ENCODE measurements at regions not wholly inside any gene's neighbourhood (a gene's known extent, or its start where the extent isn't known, plus 50 kb on each side); places are given as distances from the start of the nearest gene placed in this dataset.
"Not testable (repeated sequence)": the region's sequence is repeated elsewhere in the genome, so short reads cannot be mapped to it uniquely, and the experiment has no call there.

DNA sequence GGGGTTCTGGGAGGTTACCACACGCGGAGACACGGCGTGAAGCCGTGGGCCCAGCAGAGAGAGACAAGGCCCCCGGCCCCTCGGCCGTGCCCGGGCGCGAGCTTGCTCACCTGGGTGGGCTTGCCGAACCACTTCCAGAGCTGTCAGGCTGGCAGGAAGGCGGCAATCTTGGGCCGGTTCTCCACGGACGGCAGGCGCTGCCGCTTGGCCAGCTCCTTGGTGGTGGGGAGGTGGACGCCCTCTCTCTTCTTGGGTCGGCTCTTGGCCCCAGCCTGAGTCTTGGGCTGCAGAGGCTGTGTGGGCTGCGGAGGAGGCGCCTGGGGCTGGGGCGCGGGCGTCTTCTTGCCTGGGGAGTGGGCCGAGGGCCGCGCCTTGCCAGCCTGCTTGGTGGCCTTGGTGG is 426.5 kb upstream of the ZNF722 start:
- intact Hi-C loops (cut with DNase I, micrococcal nuclease); H3K36me3 ChIP-seq (ENCODE audit: low read depth); H3K4me1 ChIP-seq (ENCODE audit: low read depth); ATAC-seq; H3K4me3 ChIP-seq: not testable (repeated sequence)
- peak in 1 of 3 donors; percentile 18 for DNase-seq
- H3K9me3 ChIP-seq: peaks cover 74% of the 10 kb centered on the region

GRCh38 chr7:63572956-63573355 is 425.7 kb upstream of the ZNF722 start:
- H3K4me1 ChIP-seq (ENCODE audit: low read depth); H3K4me3 ChIP-seq; intact Hi-C loops (cut with DNase I, micrococcal nuclease); H3K36me3 ChIP-seq (ENCODE audit: low read depth); ATAC-seq: not testable (repeated sequence)
- peaks cover 77% of the 10 kb centered on the region for H3K9me3 ChIP-seq
- peak in 1 of 3 donors; percentile 15 for DNase-seq

DNA sequence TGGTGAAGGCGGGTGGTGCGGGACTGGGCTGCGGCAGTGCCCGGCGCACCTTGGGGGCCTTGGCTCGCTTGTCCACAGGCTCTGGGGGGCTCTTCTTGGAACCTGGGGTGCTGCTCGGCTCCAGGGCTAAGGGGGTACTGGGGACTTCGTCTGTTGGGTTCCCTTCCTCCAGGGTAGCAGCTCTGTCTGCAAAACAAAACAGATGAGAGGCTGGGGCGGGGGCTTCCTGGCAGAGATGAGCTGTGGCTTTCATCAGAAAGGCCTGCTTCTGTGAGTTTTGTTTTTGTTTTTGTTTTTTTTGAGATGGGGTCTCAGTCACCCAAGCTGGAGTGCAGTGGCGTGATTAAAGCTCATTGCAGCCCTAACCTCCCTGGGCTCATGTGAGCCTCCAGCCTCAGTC is 425.2 kb upstream of the ZNF722 start:
- peaks cover 78% of the 10 kb centered on the region for H3K9me3 ChIP-seq
- ATAC-seq; H3K4me3 ChIP-seq; H3K36me3 ChIP-seq (ENCODE audit: low read depth); intact Hi-C loops (cut with DNase I, micrococcal nuclease); H3K4me1 ChIP-seq (ENCODE audit: low read depth): not testable (repeated sequence)
- DNase-seq: peak in 1 of 3 donors; percentile 3

GRCh38 chr7:63576421-63576820 is 422.2 kb upstream of the ZNF722 start:
- H3K36me3 ChIP-seq (ENCODE audit: low read depth); intact Hi-C loops (cut with DNase I, micrococcal nuclease); ATAC-seq; H3K4me1 ChIP-seq (ENCODE audit: low read depth); H3K4me3 ChIP-seq: not testable (repeated sequence)
- peaks cover 75% of the 10 kb centered on the region for H3K9me3 ChIP-seq
- DNase-seq: peak in 1 of 3 donors; percentile 6

DNA sequence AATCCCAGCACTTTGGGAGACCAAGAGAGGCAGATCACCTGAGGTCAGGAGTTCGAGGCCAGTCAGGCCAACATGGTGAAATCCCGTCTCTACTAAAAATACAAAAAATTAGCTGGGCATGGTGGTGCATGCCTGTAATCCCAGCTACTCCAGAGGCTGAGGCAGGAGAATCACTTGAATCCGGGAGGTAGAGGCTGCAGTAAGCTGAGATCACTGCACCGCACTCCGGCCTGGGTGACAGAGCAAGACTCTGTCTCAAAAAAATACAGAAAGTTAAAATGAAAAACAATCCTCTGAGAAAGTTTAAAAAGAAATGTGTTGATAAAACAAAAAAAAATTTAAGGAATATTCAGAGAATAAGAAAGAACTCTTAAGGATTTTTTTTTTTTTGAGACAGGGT is 421.6 kb upstream of the ZNF722 start:
- DNase-seq; ATAC-seq; intact Hi-C loops (cut with DNase I, micrococcal nuclease); H3K36me3 ChIP-seq (ENCODE audit: low read depth); H3K4me3 ChIP-seq; H3K4me1 ChIP-seq (ENCODE audit: low read depth): not testable (repeated sequence)
- H3K9me3 ChIP-seq: peaks cover 73% of the 10 kb centered on the region

- ATAC-seq; DNase-seq; H3K4me1 ChIP-seq (ENCODE audit: low read depth); H3K4me3 ChIP-seq; H3K36me3 ChIP-seq (ENCODE audit: low read depth); intact Hi-C loops (cut with DNase I, micrococcal nuclease): not testable (repeated sequence)
- peaks cover 58% of the 10 kb centered on the region for H3K9me3 ChIP-seq
These were observed 418.6 kb upstream of the ZNF722 start for GRCh38 chr7:63580045-63580444.

GRCh38 chr7:63580536-63581300 is 417.9 kb upstream of the ZNF722 start:
- H3K36me3 ChIP-seq (ENCODE audit: low read depth); ATAC-seq; DNase-seq; intact Hi-C loops (cut with DNase I, micrococcal nuclease); H3K4me3 ChIP-seq; H3K4me1 ChIP-seq (ENCODE audit: low read depth): not testable (repeated sequence)
- H3K9me3 ChIP-seq: peaks cover 53% of the 10 kb centered on the region

DNA sequence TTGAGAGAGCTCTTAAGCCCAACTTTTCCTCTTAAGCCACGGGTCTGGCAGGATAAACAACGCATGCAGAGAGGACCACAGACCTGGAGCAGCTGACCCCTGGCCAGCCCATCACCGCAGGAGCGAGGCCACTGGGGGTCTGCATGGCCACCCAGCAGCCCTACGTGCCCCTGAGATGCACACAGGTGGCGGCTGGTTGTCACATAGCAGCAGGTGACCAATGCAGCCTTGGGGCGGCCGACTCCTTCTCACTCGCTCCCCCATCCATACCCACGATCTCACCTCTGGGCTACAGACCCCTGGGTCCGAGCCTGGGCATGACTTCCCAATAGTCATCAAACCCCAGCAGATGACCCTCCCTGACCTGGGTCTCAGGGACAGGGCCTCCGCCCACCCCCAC is 415.9 kb upstream of the ZNF722 start:
- DNase-seq; intact Hi-C loops (cut with DNase I, micrococcal nuclease); H3K36me3 ChIP-seq (ENCODE audit: low read depth); H3K4me3 ChIP-seq; ATAC-seq; H3K4me1 ChIP-seq (ENCODE audit: low read depth): not testable (repeated sequence)
- peaks cover 32% of the 10 kb centered on the region for H3K9me3 ChIP-seq

DNA sequence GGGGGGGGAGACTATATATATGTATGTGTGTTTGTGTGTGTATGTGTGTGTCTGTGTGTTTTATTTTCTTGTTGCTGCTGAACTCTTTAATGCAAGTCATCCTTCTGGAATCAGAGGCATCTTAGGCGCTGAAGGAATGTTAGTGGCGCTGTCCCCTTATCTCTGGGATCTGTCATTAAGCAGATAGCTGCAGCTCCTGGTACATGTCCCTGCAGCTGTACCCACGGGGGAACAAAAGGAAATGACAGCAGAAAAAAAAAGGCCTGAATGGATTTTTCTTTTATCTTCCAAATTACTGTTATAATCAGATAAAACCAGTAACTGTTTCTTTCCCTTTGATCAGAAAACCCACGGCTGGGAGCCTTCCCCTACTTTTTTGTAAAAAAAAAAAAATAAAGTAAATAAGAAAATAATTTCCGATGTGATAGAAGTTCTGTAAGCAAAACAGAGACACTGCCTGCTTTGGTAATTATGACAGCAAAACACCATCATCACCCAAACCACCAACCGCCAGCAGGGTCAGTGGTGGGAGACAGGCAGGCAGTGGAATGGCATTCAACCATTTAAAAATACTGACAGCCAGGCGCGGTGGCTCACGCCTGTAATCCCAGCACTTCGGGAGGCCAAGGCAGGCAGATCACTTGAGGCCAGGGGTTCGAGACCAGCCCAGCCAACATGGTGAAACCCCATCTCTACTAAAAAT is 411.3 kb upstream of the ZNF722 start:
- DNase-seq; H3K4me3 ChIP-seq; H3K4me1 ChIP-seq (ENCODE audit: low read depth); H3K9me3 ChIP-seq; ATAC-seq; intact Hi-C loops (cut with DNase I, micrococcal nuclease); H3K36me3 ChIP-seq (ENCODE audit: low read depth): not testable (repeated sequence)

DNA sequence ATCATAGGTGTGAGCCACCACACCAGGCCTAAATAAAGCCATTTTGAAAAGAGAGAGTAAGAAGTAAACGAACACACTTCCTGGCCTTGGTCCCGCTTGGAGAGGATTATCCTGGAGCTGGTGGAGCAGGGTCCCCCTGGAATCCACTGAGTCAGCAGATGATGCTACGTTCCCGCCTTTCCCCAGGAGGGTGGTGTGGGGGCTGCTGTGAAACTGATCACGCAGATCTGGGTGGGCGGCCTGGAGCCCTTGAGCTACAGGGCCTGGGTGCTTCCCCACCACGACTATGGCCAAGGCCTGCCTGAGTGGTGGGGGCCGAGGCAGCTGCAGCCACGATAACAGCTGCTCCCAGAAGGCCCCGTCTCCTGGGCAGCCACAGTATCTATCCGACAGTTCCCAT is 407.4 kb upstream of the ZNF722 start:
- H3K36me3 ChIP-seq (ENCODE audit: low read depth); H3K4me3 ChIP-seq; ATAC-seq; intact Hi-C loops (cut with DNase I, micrococcal nuclease); H3K4me1 ChIP-seq (ENCODE audit: low read depth); H3K9me3 ChIP-seq: not testable (repeated sequence)
- DNase-seq: peak in 1 of 3 donors; percentile 32

GRCh38 chr7:63603812-63604211 is 394.8 kb upstream of the ZNF722 start:
- DNase-seq; intact Hi-C loops (cut with DNase I, micrococcal nuclease); H3K4me1 ChIP-seq (ENCODE audit: low read depth); ATAC-seq; H3K9me3 ChIP-seq; H3K36me3 ChIP-seq (ENCODE audit: low read depth); H3K4me3 ChIP-seq: not testable (repeated sequence)

DNA sequence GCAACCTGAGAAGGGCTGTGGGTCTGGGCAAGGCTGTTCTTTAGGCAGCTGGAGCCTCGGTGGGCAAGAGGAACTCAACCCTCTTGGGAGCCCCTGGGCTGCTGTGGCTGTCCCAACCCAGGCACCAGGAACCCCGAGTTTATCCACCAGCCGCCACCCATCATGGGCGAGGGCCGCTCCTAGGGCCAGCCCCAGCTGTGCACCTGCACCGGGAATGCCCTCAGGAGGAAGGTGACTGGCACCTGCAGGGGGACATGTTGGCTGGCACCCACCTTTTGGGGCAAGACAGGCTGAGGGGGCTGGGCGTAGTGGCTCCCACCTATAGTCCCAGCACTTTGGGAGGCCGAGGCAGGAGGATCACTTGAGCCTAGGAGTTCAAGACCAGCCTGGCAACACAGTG is 393.8 kb upstream of the ZNF722 start:
- intact Hi-C loops (cut with DNase I, micrococcal nuclease); ATAC-seq; H3K4me1 ChIP-seq (ENCODE audit: low read depth); H3K9me3 ChIP-seq; H3K36me3 ChIP-seq (ENCODE audit: low read depth); H3K4me3 ChIP-seq: not testable (repeated sequence)
- peak in 1 of 3 donors; percentile 12 for DNase-seq

DNA sequence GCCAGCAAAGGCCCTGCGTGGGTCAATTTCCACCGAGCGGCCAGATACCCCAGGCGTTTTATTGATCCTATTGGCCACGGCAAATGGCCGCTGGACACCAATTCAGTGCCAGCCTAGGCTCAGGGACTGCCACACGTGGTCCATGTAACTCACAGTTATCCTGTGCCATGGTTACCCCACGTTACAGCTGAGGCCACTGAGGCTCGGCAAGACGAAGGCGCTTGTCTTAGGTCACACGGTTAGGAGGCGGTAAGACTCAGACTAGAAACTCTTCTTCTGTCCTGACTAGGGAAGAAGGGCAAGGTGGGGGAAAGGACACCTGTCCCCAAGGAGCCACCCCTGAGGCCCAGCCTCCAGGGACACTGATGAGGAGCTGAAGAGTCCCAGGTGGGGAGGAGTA is 381.1 kb upstream of the ZNF722 start:
- ATAC-seq; intact Hi-C loops (cut with DNase I, micrococcal nuclease); H3K4me1 ChIP-seq (ENCODE audit: low read depth); DNase-seq; H3K36me3 ChIP-seq (ENCODE audit: low read depth); H3K9me3 ChIP-seq; H3K4me3 ChIP-seq: not testable (repeated sequence)

DNA sequence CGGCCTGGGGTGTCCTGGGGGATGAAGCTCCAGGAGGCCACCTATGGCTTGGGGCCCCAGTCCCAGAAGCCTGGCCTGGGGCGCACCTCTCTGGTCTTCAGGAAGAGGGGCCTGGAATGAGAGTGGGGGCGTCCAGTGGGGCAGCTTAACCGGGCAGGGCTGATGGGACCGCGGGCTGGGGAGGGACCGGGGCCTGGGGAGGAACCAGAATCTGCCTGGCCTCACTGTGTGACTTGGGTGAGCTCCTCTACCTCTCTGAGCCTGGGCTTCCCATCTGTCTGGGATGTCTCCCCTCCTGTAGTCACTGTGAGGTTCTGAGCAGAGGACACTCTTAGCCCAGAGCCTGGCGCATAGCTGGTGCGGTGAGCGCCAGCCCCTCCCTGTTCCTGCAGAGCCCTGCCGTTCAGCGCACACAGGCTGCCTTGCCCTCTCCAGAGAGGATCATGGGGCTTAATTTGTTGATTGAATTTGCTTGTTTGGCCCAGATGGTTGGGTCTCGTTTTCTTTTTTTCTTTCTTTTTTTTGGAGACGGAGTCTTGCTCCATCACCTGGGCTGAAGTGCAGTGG is 378.4 kb upstream of the ZNF722 start:
- intact Hi-C loops (cut with DNase I, micrococcal nuclease); H3K4me1 ChIP-seq (ENCODE audit: low read depth); H3K4me3 ChIP-seq; H3K9me3 ChIP-seq; DNase-seq; H3K36me3 ChIP-seq (ENCODE audit: low read depth): not testable (repeated sequence)
- peak; percentile 15 for ATAC-seq
